Loucy (cell line): ENCODE measurements at regions not wholly inside any gene's neighbourhood (a gene's known extent, or its start where the extent isn't known, plus 50 kb on each side); places are given as distances from the start of the nearest gene placed in this dataset.

Experiments
- H2AFZ ChIP-seq: fragments of 200-600 bp; sonication (generic); 2 replicates; pipeline ENCODE4 v1.6.0; 2016; ENCODE audit warnings: antibody characterized with exemption, mild to moderate bottlenecking, low read length, moderate library complexity
- H3F3A ChIP-seq: fragments of 200-600 bp; 2 replicates; pipeline ENCODE4 v1.6.0; 2016; ENCODE audit warnings: antibody characterized with exemption, low read depth, mild to moderate bottlenecking
- H3K27me3 ChIP-seq: fragments of 200-600 bp; sonication (generic); 2 replicates; pipeline ENCODE4 v1.6.1; 2014; ENCODE audit warnings: low read length, mild to moderate bottlenecking; ENCODE audit not compliant: insufficient read depth, poor library complexity, severe bottlenecking
- H3K36me3 ChIP-seq: fragments of 200-600 bp; sonication (generic); 2 replicates; pipeline ENCODE4 v1.6.1; 2016; ENCODE audit warnings: low read length; ENCODE audit not compliant: insufficient read depth
- H3K4me1 ChIP-seq: fragments of 200-600 bp; sonication (generic); 2 replicates; pipeline ENCODE4 v1.5.1; 2014; ENCODE audit warnings: low read length, mild to moderate bottlenecking; ENCODE audit not compliant: insufficient read depth, poor library complexity, severe bottlenecking
- H3K4me2 ChIP-seq: fragments of 200-600 bp; sonication (generic); 2 replicates; pipeline ENCODE4 v1.6.0; 2014; ENCODE audit warnings: antibody characterized with exemption, low read length, low read depth, mild to moderate bottlenecking; ENCODE audit not compliant: poor library complexity, severe bottlenecking
- H3K4me3 ChIP-seq: fragments of 200-600 bp; sonication (generic); 2 replicates; pipeline ENCODE4 v1.5.1; 2014; ENCODE audit warnings: low read length, mild to moderate bottlenecking, mixed read lengths; ENCODE audit not compliant: poor library complexity, severe bottlenecking
- H3K79me2 ChIP-seq: fragments of 200-600 bp; sonication (generic); 2 replicates; pipeline ENCODE4 v1.6.1; 2014; ENCODE audit warnings: low read length; ENCODE audit not compliant: insufficient read depth
- H3K9ac ChIP-seq: fragments of 200-600 bp; sonication (generic); 2 replicates; pipeline ENCODE4 v1.6.0; 2014; ENCODE audit warnings: mild to moderate bottlenecking, low read depth, low read length, moderate library complexity; ENCODE audit not compliant: poor library complexity, severe bottlenecking
- H3K9me2 ChIP-seq: fragments of 200-600 bp; sonication (generic); replicated peaks from 2 replicates; pipeline ENCODE4 v1.6.1; 2016; ENCODE audit warnings: low read depth, low read length, mixed read lengths
- H3K9me3 ChIP-seq: fragments of 200-600 bp; sonication (generic); 2 replicates; pipeline ENCODE4 v1.6.1; 2014; ENCODE audit warnings: mild to moderate bottlenecking, antibody characterized with exemption, low read length, low read depth; ENCODE audit not compliant: insufficient read depth
- H4K20me1 ChIP-seq: fragments of 200-600 bp; sonication (generic); 2 replicates; pipeline ENCODE4 v1.6.0; 2014; ENCODE audit warnings: antibody characterized with exemption, low read length, mild to moderate bottlenecking; ENCODE audit not compliant: insufficient read depth, poor library complexity, severe bottlenecking
- CTCF ChIP-seq: fragments of 200-600 bp; sonication (generic); conservative IDR thresholded peaks from 2 replicates; pipeline ENCODE4 v1.5.1; 2014; ENCODE audit warnings: mild to moderate bottlenecking, antibody characterized with exemption, low read length
- EZH2phosphoT487 ChIP-seq: fragments of 200-600 bp; IDR thresholded peaks from 2 replicates; pipeline ENCODE4 v1.6.1; 2018; ENCODE audit warnings: antibody characterized with exemption, mild to moderate bottlenecking, moderate library complexity, borderline replicate concordance

- Histone ChIP-seq H3K36me3 (no peaks in the 10 kb centered on the region), H2AFZ (no peak overlapping the region), H3K9ac (no peak overlapping the region), H3F3A (no peaks in the 10 kb centered on the region), H3K9me3 (no peaks in the 10 kb centered on the region), H3K9me2 (no peaks in the 10 kb centered on the region), H4K20me1 (no peaks in the 10 kb centered on the region), H3K4me2 (no peak overlapping the region), H3K27me3 (no peaks in the 10 kb centered on the region), H3K79me2 (no peaks in the 10 kb centered on the region), H3K4me1 (peaks cover 7% of the 10 kb centered on the region), H3K4me3 (no peak overlapping the region)
- TF ChIP-seq CTCF (no peak), EZH2phosphoT487 (no peak)
Measured at GRCh38 chr11:116420770-116421528, 351.8 kb downstream of the BUD13 start.

- Histone ChIP-seq H3K4me2 (no peak overlapping the region), H2AFZ (no peak overlapping the region), H3K9me2 (no peaks in the 10 kb centered on the region), H3K79me2 (no peaks in the 10 kb centered on the region), H3K4me1 (peaks cover 7% of the 10 kb centered on the region), H3K4me3 (no peak overlapping the region), H3K36me3 (no peaks in the 10 kb centered on the region), H3K27me3 (no peaks in the 10 kb centered on the region), H4K20me1 (no peaks in the 10 kb centered on the region), H3K9ac (no peak overlapping the region), H3F3A (no peaks in the 10 kb centered on the region), H3K9me3 (no peaks in the 10 kb centered on the region)
- TF ChIP-seq EZH2phosphoT487: no peak
Measured at GRCh38 chr11:116420030-116420429, 352.8 kb downstream of the BUD13 start.

- TF ChIP-seq CTCF: no peak
- TF ChIP-seq EZH2phosphoT487: no peak
- Histone ChIP-seq H3K9me3 (no peaks in the 10 kb centered on the region), H3K79me2 (no peaks in the 10 kb centered on the region), H2AFZ (no peak overlapping the region), H3K9ac (no peak overlapping the region), H4K20me1 (no peaks in the 10 kb centered on the region), H3K36me3 (no peaks in the 10 kb centered on the region), H3K27me3 (no peaks in the 10 kb centered on the region), H3K9me2 (no peaks in the 10 kb centered on the region), H3K4me1 (peaks cover 7% of the 10 kb centered on the region), H3K4me2 (no peak overlapping the region), H3F3A (no peaks in the 10 kb centered on the region), H3K4me3 (no peak overlapping the region)
Measured at GRCh38 chr11:116418388-116419041, 354.3 kb downstream of the BUD13 start.
